CD8-positive, alpha-beta memory T cell (primary cell): ENCODE measurements at regions not wholly inside any gene's neighbourhood (a gene's known extent, or its start where the extent isn't known, plus 50 kb on each side); places are given as distances from the start of the nearest gene placed in this dataset.

Experiments used
- CTCF ChIA-PET: fragments of 350-600 bp; sonication (Branson Sonifier 250); formaldehyde crosslinking; loops from one replicate; lab custom pipeline; 2021; ENCODE audit warnings: antibody characterized with exemption; lab: Charles Lee
- POLR2A ChIA-PET: fragments of 350-600 bp; sonication (Branson Sonifier 250); formaldehyde crosslinking; loops from one replicate; lab custom pipeline; 2021; ENCODE audit warnings: antibody characterized with exemption; lab: Charles Lee
- DNase-seq, 5 donors: peaks; one replicate each; pipeline versions ENCODE4 v3.0.0 to v3.0.0-alpha.2; 2020 to 2022; ENCODE audit warnings: mixed read lengths in 1 of 5
- H3K27ac ChIP-seq: one replicate; pipeline ENCODE4 v1.7.0; 2013; ENCODE audit warnings: low read depth, mild to moderate bottlenecking, low read length, moderate library complexity
- H3K27me3 ChIP-seq: 2 replicates; pipeline ENCODE4 v1.7.0; 2013; ENCODE audit warnings: low read length, mild to moderate bottlenecking; ENCODE audit not compliant: insufficient read depth, poor library complexity, severe bottlenecking
- H3K36me3 ChIP-seq: 2 replicates; pipeline ENCODE4 v1.7.0; 2013; ENCODE audit warnings: mild to moderate bottlenecking, low read length, moderate library complexity; ENCODE audit not compliant: insufficient read depth
- H3K4me1 ChIP-seq: 2 replicates; pipeline ENCODE4 v1.7.0; 2013; ENCODE audit warnings: mild to moderate bottlenecking, low read length, moderate library complexity; ENCODE audit not compliant: insufficient read depth
- H3K4me3 ChIP-seq: 2 replicates; pipeline ENCODE4 v1.7.0; 2013; ENCODE audit warnings: mild to moderate bottlenecking, low read length
- H3K9me3 ChIP-seq: 2 replicates; pipeline ENCODE4 v1.7.0; 2013; ENCODE audit warnings: mild to moderate bottlenecking, low read length
- H3K27ac Mint-ChIP-seq, 8 donors: one replicate each; pipeline ENCODE4 v1.8.0; 2020 to 2021; ENCODE audit warnings: mixed read lengths in 8 of 8, mild to moderate bottlenecking in 6 of 8, inconsistent platforms in 3 of 8, moderate library complexity in 3 of 8
- H3K27me3 Mint-ChIP-seq, 2 donors: one replicate each; pipeline ENCODE4 v1.8.0; 2020 to 2021; ENCODE audit warnings: mixed read lengths in 2 of 2, mild to moderate bottlenecking in 1 of 2, moderate library complexity in 1 of 2
- H3K36me3 Mint-ChIP-seq, 3 donors: one replicate each; pipeline ENCODE4 v1.8.0; 2020 to 2021; ENCODE audit warnings: mixed read lengths in 3 of 3, inconsistent platforms in 1 of 3, mild to moderate bottlenecking in 1 of 3
- H3K4me1 Mint-ChIP-seq, 3 donors: one replicate each; pipeline ENCODE4 v1.8.0; 2020 to 2021; ENCODE audit warnings: mixed read lengths in 3 of 3, inconsistent platforms in 1 of 3, mild to moderate bottlenecking in 1 of 3
- H3K4me3 Mint-ChIP-seq, 7 donors: one replicate each; pipeline ENCODE4 v1.8.0; 2020 to 2021; ENCODE audit warnings: mixed read lengths in 7 of 7, mild to moderate bottlenecking in 6 of 7, moderate library complexity in 4 of 7, inconsistent platforms in 2 of 7
- H3K9me3 Mint-ChIP-seq, 5 donors: one replicate each; pipeline ENCODE4 v1.8.0; 2020 to 2022; ENCODE audit warnings: mixed read lengths in 5 of 5, mild to moderate bottlenecking in 3 of 5, moderate library complexity in 2 of 5, inconsistent platforms in 1 of 5

- ChIA-PET CTCF (no interaction called here), POLR2A (no interaction called here)
- H3K4me1 Mint-ChIP-seq: no peaks in the 10 kb centered on the region
These were observed 152.6 kb upstream of the VEGFC start for GRCh38 chr4:176945334-176945733.

GRCh38 chr4:176949029-176949428 is 156.3 kb upstream of the VEGFC start:
- Mint-ChIP-seq H3K4me1 (no peaks in the 10 kb centered on the region), H3K27ac (no peak overlapping the region), H3K36me3 (no peaks in the 10 kb centered on the region), H3K9me3 (peaks cover 0 to 5% (median 0%) of the 10 kb centered on the region in 5 donors), H3K27me3 (peaks cover 0 to 1% of the 10 kb centered on the region in 2 donors), H3K4me3 (no peak overlapping the region)
- no peak overlapping the region for H3K4me3 ChIP-seq
- H3K27ac ChIP-seq: no peak overlapping the region
- H3K9me3 ChIP-seq: no peaks in the 10 kb centered on the region
- no peak for DNase-seq
- ChIA-PET CTCF (no interaction called here), POLR2A (no interaction called here)
- H3K4me1 ChIP-seq: no peaks in the 10 kb centered on the region
- H3K27me3 ChIP-seq: no peaks in the 10 kb centered on the region
- H3K36me3 ChIP-seq: no peaks in the 10 kb centered on the region

More at GRCh38 chr4:176945334-176945733, 152.6 kb upstream of the VEGFC start:
- Histone ChIP-seq H3K4me3 (no peak overlapping the region), H3K36me3 (no peaks in the 10 kb centered on the region), H3K4me1 (no peaks in the 10 kb centered on the region), H3K27ac (no peak overlapping the region), H3K9me3 (no peaks in the 10 kb centered on the region), H3K27me3 (no peaks in the 10 kb centered on the region)
- Mint-ChIP-seq H3K36me3 (no peaks in the 10 kb centered on the region), H3K9me3 (peaks cover 0 to 12% (median 2%) of the 10 kb centered on the region in 5 donors), H3K4me3 (no peak overlapping the region), H3K27me3 (no peaks in the 10 kb centered on the region), H3K27ac (no peak overlapping the region)
- DNase-seq: no peak

GRCh38 chr4:176953021-176953420 is 160.3 kb upstream of the VEGFC start:
- CTCF ChIA-PET: no interaction called here

DNA sequence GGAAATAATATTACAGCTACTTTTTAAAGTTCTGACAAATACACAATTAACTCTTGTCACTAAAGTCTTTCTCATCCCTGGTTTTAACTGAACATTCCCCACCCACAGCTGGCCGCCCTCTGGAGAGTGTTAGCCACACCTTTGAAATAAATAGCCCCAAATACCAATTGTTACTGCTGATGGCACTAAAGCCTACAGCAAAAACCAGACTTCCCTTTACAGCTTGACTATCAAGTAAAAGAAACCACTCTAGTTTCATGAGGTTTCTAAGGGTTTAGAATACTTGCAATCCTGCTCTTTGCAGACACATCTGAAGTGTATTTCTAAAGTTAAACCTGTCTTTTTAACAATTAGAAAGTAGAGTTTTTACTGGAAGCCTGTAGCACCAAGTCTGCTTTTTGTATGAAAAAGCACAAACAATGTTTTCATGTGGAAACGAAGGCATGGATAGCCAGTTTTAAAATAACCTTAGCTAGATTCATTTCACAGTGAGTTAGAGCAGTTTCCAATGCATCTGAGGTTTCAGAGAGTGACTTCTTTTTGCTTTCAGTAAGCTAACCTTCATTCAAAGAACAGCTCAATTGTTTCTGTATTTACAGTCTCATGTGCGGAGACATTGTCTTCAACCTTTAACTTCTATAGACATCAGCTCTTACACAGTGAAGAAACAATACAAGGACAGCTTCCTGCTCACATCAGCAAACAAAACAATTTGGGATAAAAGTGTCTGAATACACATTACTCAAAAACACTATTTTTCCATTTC is 164.8 kb upstream of the VEGFC start:
- H3K9me3 ChIP-seq: no peaks in the 10 kb centered on the region
- POLR2A ChIA-PET: no interaction called here
- no peaks in the 10 kb centered on the region for H3K36me3 Mint-ChIP-seq
- peaks cover 0 to 21% (median 5%) of the 10 kb centered on the region in 5 donors for H3K9me3 Mint-ChIP-seq
- no peak for DNase-seq
- no peaks in the 10 kb centered on the region for H3K27me3 Mint-ChIP-seq
- no peaks in the 10 kb centered on the region for H3K4me1 Mint-ChIP-seq
- no peak overlapping the region for H3K4me3 Mint-ChIP-seq
- no peak overlapping the region for H3K27ac ChIP-seq
- H3K4me1 ChIP-seq: no peaks in the 10 kb centered on the region
- H3K36me3 ChIP-seq: no peaks in the 10 kb centered on the region
- no peaks in the 10 kb centered on the region for H3K27me3 ChIP-seq
- no peak overlapping the region for H3K27ac Mint-ChIP-seq
- CTCF ChIA-PET: no interaction called here
- no peak overlapping the region for H3K4me3 ChIP-seq

More at GRCh38 chr4:176953021-176953420, 160.3 kb upstream of the VEGFC start:
- Mint-ChIP-seq H3K36me3 (no peaks in the 10 kb centered on the region), H3K9me3 (peaks cover 0 to 15% (median 5%) of the 10 kb centered on the region in 5 donors), H3K27ac (no peak overlapping the region), H3K4me3 (no peak overlapping the region), H3K4me1 (no peaks in the 10 kb centered on the region), H3K27me3 (peaks cover 0 to 1% of the 10 kb centered on the region in 2 donors)
- H3K27me3 ChIP-seq: no peaks in the 10 kb centered on the region
- POLR2A ChIA-PET: no interaction called here
- H3K4me1 ChIP-seq: no peaks in the 10 kb centered on the region
- H3K9me3 ChIP-seq: no peaks in the 10 kb centered on the region
- no peak overlapping the region for H3K4me3 ChIP-seq
- H3K36me3 ChIP-seq: no peaks in the 10 kb centered on the region
- H3K27ac ChIP-seq: no peak overlapping the region
- DNase-seq: no peak

GRCh38 chr4:176959980-176960379 is 167.3 kb upstream of the VEGFC start:
- H3K4me1 Mint-ChIP-seq: no peaks in the 10 kb centered on the region
- H3K4me3 Mint-ChIP-seq: no peak overlapping the region
- H3K27ac ChIP-seq: no peak overlapping the region
- DNase-seq: no peak
- H3K4me3 ChIP-seq: no peak overlapping the region
- H3K27ac Mint-ChIP-seq: no peak overlapping the region
- H3K36me3 Mint-ChIP-seq: no peaks in the 10 kb centered on the region
- CTCF ChIA-PET: interaction anchor here (1.0 kb wide), 1 partner anchor 11 kb away, joined by 3 read pairs; no protein-coding TSS in a partner anchor
- H3K9me3 Mint-ChIP-seq: peaks cover 0 to 16% (median 5%) of the 10 kb centered on the region in 5 donors
- H3K27me3 ChIP-seq: no peaks in the 10 kb centered on the region
- H3K27me3 Mint-ChIP-seq: no peaks in the 10 kb centered on the region
- no peaks in the 10 kb centered on the region for H3K4me1 ChIP-seq
- no peaks in the 10 kb centered on the region for H3K36me3 ChIP-seq
- POLR2A ChIA-PET: no interaction called here
- no peaks in the 10 kb centered on the region for H3K9me3 ChIP-seq

GRCh38 chr4:176963121-176963520 is 170.4 kb upstream of the VEGFC start:
- Mint-ChIP-seq H3K36me3 (no peaks in the 10 kb centered on the region), H3K27me3 (no peaks in the 10 kb centered on the region), H3K9me3 (peaks cover 0 to 7% (median 0%) of the 10 kb centered on the region in 5 donors), H3K4me1 (no peaks in the 10 kb centered on the region), H3K27ac (no peak overlapping the region), H3K4me3 (no peak overlapping the region)
- no peak overlapping the region for H3K27ac ChIP-seq
- no peaks in the 10 kb centered on the region for H3K27me3 ChIP-seq
- ChIA-PET POLR2A (no interaction called here), CTCF (no interaction called here)
- no peak overlapping the region for H3K4me3 ChIP-seq
- no peaks in the 10 kb centered on the region for H3K4me1 ChIP-seq
- no peaks in the 10 kb centered on the region for H3K36me3 ChIP-seq
- no peaks in the 10 kb centered on the region for H3K9me3 ChIP-seq
- no peak for DNase-seq

GRCh38 chr4:176964116-176964691 is 171.5 kb upstream of the VEGFC start:
- ChIA-PET CTCF (no interaction called here), POLR2A (no interaction called here)
- DNase-seq: no peak
- no peaks in the 10 kb centered on the region for H3K36me3 ChIP-seq
- Mint-ChIP-seq H3K4me3 (no peak overlapping the region), H3K4me1 (no peaks in the 10 kb centered on the region), H3K27ac (peak overlapping the region in 1 of 8 donors; percentile 69), H3K36me3 (no peaks in the 10 kb centered on the region), H3K9me3 (peaks cover 0 to 7% (median 0%) of the 10 kb centered on the region in 5 donors), H3K27me3 (no peaks in the 10 kb centered on the region)
- no peaks in the 10 kb centered on the region for H3K4me1 ChIP-seq
- H3K27ac ChIP-seq: no peak overlapping the region
- no peak overlapping the region for H3K4me3 ChIP-seq
- no peaks in the 10 kb centered on the region for H3K27me3 ChIP-seq
- no peaks in the 10 kb centered on the region for H3K9me3 ChIP-seq

DNA sequence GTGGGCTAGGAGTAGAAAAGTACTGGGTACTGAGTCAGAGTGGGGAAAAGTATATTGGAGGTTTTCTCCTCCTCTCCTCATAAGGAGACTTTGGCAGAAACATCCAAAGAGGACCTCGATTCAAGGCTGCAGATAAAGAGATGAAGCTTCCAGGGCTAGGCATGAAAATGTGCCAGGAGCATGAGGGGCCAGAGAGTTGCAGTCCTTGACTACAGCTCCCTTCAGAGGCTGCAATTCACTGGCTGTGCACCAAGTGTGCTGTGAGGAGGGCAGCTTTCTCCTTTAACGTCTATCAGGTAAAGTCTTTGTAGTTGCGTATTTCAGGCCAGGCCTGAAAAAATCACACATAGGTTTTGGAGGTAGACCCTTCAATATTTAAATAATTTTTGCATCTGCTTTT is 174.9 kb upstream of the VEGFC start:
- ChIA-PET POLR2A (no interaction called here), CTCF (no interaction called here)

More for the DNA sequence above, 174.9 kb upstream of the VEGFC start:
- Histone ChIP-seq H3K27ac (no peak overlapping the region), H3K4me3 (no peak overlapping the region), H3K9me3 (no peaks in the 10 kb centered on the region), H3K4me1 (no peaks in the 10 kb centered on the region), H3K27me3 (no peaks in the 10 kb centered on the region), H3K36me3 (no peaks in the 10 kb centered on the region)
- DNase-seq: no peak
- H3K4me3 Mint-ChIP-seq: no peak overlapping the region
- no peaks in the 10 kb centered on the region for H3K4me1 Mint-ChIP-seq
- H3K27me3 Mint-ChIP-seq: no peaks in the 10 kb centered on the region
- H3K36me3 Mint-ChIP-seq: no peaks in the 10 kb centered on the region
- H3K27ac Mint-ChIP-seq: no peak overlapping the region
- H3K9me3 Mint-ChIP-seq: peaks cover 0 to 2% (median 0%) of the 10 kb centered on the region in 5 donors
